ENCODE measurements at regions not wholly inside any gene's neighbourhood (a gene's known extent, or its start where the extent isn't known, plus 50 kb on each side); places are given as distances from the start of the nearest gene placed in this dataset.

GRCh38 chr4:128571747-128572146 is 237.8 kb upstream of the JADE1 start:
- TF ChIP-seq CTCF (IDR thresholded peaks at IDR 0.05; ENCODE audit: insufficient read depth, low read depth, low read length): no peak
- no peak overlapping the region for H3K4me3 ChIP-seq (ENCODE audit: low read depth, low read length)
- DNase-seq (ENCODE audit: low read depth): peak; percentile 94

- H3K4me3 ChIP-seq (ENCODE audit: low read depth, low read length): no peak overlapping the region
- TF ChIP-seq CTCF (IDR thresholded peaks at IDR 0.05; ENCODE audit: insufficient read depth, low read depth, low read length): no peak
- DNase-seq (ENCODE audit: low read depth): peak; percentile 29
Observed at GRCh38 chr4:128570387-128570975, 239.0 kb upstream of the JADE1 start.

GRCh38 chr4:128566693-128567092 is 242.8 kb upstream of the JADE1 start:
- H3K4me3 ChIP-seq (ENCODE audit: low read depth, low read length): no peak overlapping the region
- no peak for DNase-seq (ENCODE audit: low read depth)
- no peak for TF ChIP-seq CTCF (IDR thresholded peaks at IDR 0.05; ENCODE audit: insufficient read depth, low read depth, low read length)

GRCh38 chr4:128565565-128566186 is 243.8 kb upstream of the JADE1 start:
- peak; percentile 70 for TF ChIP-seq CTCF (IDR thresholded peaks at IDR 0.05; ENCODE audit: insufficient read depth, low read depth, low read length)
- no peak overlapping the region for H3K4me3 ChIP-seq (ENCODE audit: low read depth, low read length)
- peak; percentile 58 for DNase-seq (ENCODE audit: low read depth)

GRCh38 chr4:128565054-128565453 is 244.4 kb upstream of the JADE1 start:
- DNase-seq (ENCODE audit: low read depth): no peak
- no peak overlapping the region for H3K4me3 ChIP-seq (ENCODE audit: low read depth, low read length)
- TF ChIP-seq CTCF (IDR thresholded peaks at IDR 0.05; ENCODE audit: insufficient read depth, low read depth, low read length): no peak

- TF ChIP-seq CTCF (IDR thresholded peaks at IDR 0.05; ENCODE audit: insufficient read depth, low read depth, low read length): no peak
- DNase-seq (ENCODE audit: low read depth): no peak
Observed at GRCh38 chr4:128564081-128564630, 245.3 kb upstream of the JADE1 start.

More at GRCh38 chr4:128564081-128564630, 245.3 kb upstream of the JADE1 start:
- no peak overlapping the region for H3K4me3 ChIP-seq (ENCODE audit: low read depth, low read length)
